ENCODE measurements at regions not wholly inside any gene's neighbourhood (a gene's known extent, or its start where the extent isn't known, plus 50 kb on each side); places are given as distances from the start of the nearest gene placed in this dataset.

DNA sequence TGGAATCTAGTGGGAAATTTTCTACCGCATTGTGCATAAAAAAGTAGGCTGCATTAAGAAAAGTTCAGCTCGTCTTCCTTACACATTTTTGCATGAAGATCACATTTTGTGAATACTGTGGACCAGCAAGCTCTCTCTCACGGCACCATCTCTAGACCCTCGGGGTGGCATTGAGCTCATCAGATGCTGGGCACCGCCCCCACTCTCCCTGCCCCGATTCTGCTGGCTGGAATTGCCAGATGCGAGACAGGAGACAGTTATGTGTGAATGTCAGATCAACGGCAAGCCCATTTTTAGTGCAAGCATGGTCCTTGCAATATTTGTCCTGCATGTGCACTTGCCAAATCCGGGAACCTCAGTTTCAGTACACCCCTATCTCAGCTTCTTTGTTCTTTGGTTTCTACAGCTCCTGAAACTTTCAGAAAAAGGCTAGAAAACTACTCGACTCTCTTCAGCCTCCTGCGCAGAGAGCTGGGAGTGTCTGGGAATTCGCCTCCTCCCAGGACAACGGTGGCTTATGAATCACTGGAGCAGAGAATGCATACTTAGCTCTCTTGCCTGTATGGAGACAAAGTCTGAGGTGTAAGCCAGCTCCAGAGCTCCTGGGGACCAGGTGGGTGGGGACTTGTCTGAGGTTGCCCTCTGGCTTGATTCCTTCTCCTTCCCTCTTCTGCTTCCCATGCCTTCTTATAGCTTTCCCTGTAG, 285.2 kb upstream of the ATP10A start:
- TF ChIP-seq, protein P1, sequence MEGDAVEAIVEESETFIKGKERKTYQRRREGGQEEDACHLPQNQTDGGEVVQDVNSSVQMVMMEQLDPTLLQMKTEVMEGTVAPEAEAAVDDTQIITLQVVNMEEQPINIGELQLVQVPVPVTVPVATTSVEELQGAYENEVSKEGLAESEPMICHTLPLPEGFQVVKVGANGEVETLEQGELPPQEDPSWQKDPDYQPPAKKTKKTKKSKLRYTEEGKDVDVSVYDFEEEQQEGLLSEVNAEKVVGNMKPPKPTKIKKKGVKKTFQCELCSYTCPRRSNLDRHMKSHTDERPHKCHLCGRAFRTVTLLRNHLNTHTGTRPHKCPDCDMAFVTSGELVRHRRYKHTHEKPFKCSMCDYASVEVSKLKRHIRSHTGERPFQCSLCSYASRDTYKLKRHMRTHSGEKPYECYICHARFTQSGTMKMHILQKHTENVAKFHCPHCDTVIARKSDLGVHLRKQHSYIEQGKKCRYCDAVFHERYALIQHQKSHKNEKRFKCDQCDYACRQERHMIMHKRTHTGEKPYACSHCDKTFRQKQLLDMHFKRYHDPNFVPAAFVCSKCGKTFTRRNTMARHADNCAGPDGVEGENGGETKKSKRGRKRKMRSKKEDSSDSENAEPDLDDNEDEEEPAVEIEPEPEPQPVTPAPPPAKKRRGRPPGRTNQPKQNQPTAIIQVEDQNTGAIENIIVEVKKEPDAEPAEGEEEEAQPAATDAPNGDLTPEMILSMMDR (IDR thresholded peaks at IDR 0.05), result no peak
- TF ChIP-seq POLR2A (IDR thresholded peaks at IDR 0.05), result no peak

Measured in body of pancreas (tissue), 4 donors.